GM13976 (cell line): ENCODE measurements at regions not wholly inside any gene's neighbourhood (a gene's known extent, or its start where the extent isn't known, plus 50 kb on each side); places are given as distances from the start of the nearest gene placed in this dataset.

Experiments used
- DNase-seq: peaks from one replicate; pipeline ENCODE4 v3.0.0; 2012; ENCODE audit warnings: low spot score
- CTCF ChIP-seq: IDR thresholded peaks from 2 replicates; pipeline ENCODE4 v1.5.1; 2012; ENCODE audit warnings: borderline replicate concordance, mild to moderate bottlenecking; ENCODE audit not compliant: insufficient read depth; ENCODE audit errors: extremely low read depth, missing control alignments, control extremely low read depth
- in situ Hi-C: fragments of 300-500 bp; cut with MboI; formaldehyde crosslinking; loops from one replicate; pipeline ENCODE4 v1.12.0; 2022; ENCODE audit warnings: low sequenced_read_pairs, mixed read lengths, inconsistent platforms; ENCODE audit not compliant: unreplicated experiment

DNA sequence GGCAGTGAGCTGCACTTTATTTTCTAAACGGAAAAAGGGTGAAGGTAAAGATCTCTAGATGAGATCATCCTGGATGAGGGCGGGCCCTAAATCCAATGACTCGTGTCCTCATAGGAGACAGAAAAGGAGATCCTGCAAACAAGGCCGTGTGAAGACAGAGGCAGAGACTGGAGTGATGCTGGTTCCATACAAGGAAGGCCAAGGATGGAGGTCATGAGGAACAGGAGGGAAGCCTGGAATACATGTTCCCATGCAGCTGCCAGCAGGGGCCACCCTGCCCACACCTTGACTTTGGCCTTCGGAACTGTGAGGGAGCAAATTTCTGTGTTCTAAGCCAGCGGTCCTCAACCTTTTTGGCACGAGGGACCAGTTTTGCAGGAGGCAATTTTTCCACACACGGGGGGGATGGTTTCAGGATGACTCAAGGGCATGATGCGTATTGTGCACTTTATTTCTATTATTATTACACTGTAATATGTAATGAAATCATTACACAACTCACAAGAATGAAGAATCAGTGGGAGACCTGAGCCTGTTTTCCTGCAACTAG is 94.3 kb downstream of the PSMG1 start:
- no peak for TF ChIP-seq CTCF
- DNase-seq = no peak
- in situ Hi-C loops = no loop called here

DNA sequence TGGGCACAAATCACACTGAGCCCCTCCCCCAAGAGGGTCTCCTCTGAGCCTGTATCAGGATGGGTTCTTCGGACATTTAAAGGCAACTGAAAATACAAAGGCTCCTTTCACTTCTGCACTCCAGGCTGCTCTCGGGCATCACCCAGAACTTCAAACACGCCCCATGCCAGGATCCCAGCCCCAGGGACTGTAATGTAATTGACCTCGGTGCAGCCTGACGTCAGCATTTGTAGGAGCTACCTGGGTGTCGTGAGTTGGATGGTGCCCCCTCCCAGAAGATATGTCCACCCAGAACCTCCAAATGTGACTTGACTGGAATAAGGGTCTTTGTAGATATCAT is 95.2 kb downstream of the PSMG1 start:
- TF ChIP-seq CTCF = no peak
- DNase-seq = no peak
- in situ Hi-C loops = no loop called here

DNA sequence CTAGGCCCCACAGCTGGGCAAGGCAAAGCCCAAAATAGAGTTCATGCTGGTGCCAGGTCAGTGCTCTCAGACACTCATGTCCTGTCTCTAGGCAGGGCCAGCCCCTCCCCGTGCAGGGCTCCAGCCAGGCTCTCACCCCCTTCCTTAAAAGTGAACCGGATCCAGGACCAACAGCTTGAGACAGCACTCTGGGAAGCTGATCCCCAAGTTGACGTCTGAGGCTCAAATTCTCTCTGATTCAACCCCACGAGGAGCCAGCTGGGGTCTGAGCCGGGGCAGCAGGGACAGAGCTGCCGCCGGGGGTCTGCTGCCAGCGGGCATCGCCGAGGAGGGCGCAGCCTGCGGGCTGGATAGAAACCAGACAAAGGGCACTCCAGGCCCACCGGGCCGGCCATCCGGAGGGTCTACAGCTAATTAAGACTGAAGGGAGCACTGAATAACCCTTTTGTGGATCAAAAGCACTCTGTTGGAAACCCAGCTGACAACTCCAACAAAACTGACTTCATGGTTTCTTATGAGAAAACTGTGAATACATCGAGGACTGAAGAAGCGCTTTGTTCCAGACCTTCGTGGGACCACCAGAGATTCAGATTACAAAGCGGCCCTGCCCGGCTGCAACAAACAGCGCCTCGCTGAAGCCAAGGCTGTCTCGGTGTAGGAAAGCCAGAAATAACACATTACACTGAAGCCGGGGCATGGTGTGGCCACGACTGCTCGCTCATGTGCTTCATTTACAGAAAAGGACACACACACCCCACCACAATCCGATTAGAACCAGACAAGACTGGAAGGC is 95.8 kb downstream of the PSMG1 start:
- no peak for TF ChIP-seq CTCF
- in situ Hi-C loops = no loop called here
- DNase-seq = no peak

DNA sequence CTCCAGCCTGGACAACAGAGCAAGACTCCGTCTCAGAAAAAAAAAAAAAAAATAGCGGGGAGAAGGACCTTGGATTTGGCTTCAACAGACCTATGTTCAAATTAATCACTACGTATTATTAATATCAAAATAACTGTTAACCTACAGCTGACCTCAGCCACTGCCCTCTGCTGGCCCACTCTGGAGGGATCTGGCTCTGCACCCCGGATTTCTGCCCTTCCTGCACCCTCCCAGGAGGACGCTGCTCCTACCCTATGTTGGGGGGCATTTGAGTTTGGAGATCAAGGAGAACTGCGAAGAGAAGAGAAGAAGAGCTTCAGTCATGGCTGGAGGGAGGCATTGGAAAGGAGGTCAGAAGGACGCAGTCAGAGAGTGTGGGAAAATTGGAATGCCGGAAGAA is 96.7 kb downstream of the PSMG1 start:
- no peak for TF ChIP-seq CTCF
- in situ Hi-C loops = no loop called here
- DNase-seq = no peak

DNA sequence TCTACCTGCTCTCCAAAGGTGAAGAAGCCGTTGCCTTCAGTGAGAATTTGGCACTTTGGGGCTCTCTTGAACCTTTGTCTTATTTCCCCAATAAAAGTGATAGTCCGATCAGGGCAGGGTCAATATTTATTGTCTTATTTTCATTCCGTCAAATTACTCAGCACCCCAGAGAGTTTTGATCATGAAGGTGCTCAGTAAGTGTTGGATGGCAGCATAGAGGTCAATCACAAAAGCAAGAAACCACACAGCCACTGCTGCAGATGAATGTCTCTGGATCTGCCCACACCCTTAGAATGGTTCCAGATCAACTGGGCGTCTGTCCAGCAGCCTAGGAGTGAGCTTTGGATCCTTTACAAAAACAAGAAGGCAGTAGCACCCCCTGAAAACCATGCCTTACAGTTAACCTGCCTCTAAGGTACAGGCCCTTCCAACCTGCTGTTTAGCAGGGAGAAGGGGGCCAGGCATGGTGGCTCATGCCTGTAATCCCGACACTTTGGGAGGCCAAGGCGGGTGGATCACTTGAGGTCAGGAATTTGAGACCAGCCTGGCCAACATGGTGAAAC is 97.3 kb downstream of the PSMG1 start:
- in situ Hi-C loops = no loop called here
- TF ChIP-seq CTCF = no peak

DNA sequence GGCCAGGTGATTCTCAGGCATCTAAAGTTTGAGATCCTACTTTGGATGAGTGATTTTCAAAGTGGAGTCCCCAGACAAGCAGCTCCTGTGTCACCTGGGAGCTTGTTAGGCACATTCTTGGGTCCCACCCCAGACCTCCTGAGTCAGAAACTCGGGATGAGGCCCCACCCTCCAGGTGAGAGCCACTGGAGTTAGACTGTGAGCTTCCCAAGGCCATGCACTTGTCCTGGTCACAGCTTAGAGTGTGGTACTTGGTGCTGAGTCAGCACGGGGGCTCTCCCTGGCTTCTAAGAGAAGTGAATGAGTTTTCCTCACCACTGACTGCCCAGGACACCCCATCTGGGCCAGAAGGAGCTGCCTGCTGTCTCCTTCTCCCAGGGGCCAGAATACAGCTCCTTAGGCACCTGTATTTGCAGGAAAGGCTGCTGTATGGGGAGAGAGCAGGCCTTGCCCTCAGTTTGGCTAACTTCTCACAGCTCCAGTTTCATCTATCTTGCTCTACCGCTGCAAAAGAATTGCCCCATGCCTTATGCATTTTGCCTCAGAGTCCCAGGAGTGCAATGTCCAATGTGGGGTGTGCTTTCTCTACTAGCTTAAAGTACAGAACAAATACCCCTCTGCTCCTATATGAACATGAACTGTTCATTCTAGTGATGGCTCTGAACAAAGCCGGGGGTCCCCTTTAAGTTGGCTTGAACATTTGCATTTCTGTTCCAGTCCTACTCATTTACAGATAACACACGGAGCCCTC is 98.1 kb downstream of the PSMG1 start:
- DNase-seq = no peak
- no peak for TF ChIP-seq CTCF
- in situ Hi-C loops = no loop called here

More for the DNA sequence above, 97.3 kb downstream of the PSMG1 start:
- no peak for DNase-seq
